GDM1 (cell line): ENCODE measurements at regions not wholly inside any gene's neighbourhood (a gene's known extent, or its start where the extent isn't known, plus 50 kb on each side); places are given as distances from the start of the nearest gene placed in this dataset.

Source experiments
- DNase-seq: peaks from one replicate; lab custom pipeline; 2025; lab: John Stamatoyannopoulos, UW

- no peak for DNase-seq
Observed at GRCh38 chr1:91151702-91152101, 129.9 kb upstream of the ZNF644 start.

- peak; percentile 11 for DNase-seq
Observed at GRCh38 chr1:91148641-91149069, 126.8 kb upstream of the ZNF644 start.

GRCh38 chr1:91141858-91142257 is 120.0 kb upstream of the ZNF644 start:
- no peak for DNase-seq

- no peak for DNase-seq
Observed at GRCh38 chr1:91138959-91139358, 117.1 kb upstream of the ZNF644 start.

GRCh38 chr1:91137173-91137852 is 115.5 kb upstream of the ZNF644 start:
- no peak for DNase-seq

GRCh38 chr1:91135799-91136198 is 114.0 kb upstream of the ZNF644 start:
- DNase-seq: no peak

GRCh38 chr1:91133248-91133647 is 111.4 kb upstream of the ZNF644 start:
- no peak for DNase-seq

- no peak for DNase-seq
Observed at GRCh38 chr1:91130256-91130985, 108.6 kb upstream of the ZNF644 start.

GRCh38 chr1:91129458-91129857 is 107.6 kb upstream of the ZNF644 start:
- DNase-seq: no peak

- no peak for DNase-seq
Observed at GRCh38 chr1:91129017-91129416, 107.2 kb upstream of the ZNF644 start.

GRCh38 chr1:91124989-91125417 is 103.2 kb upstream of the ZNF644 start:
- no peak for DNase-seq

- DNase-seq: no peak
Observed at GRCh38 chr1:91124290-91124985, 102.6 kb upstream of the ZNF644 start.

GRCh38 chr1:91123773-91124172 is 101.9 kb upstream of the ZNF644 start:
- no peak for DNase-seq

GRCh38 chr1:91123319-91123718 is 101.5 kb upstream of the ZNF644 start:
- DNase-seq: no peak

- no peak for DNase-seq
Observed at GRCh38 chr1:91122106-91122717, 100.4 kb upstream of the ZNF644 start.

- DNase-seq: no peak
Observed at GRCh38 chr1:91121366-91121765, 99.5 kb upstream of the ZNF644 start.

GRCh38 chr1:91120936-91121335 is 99.1 kb upstream of the ZNF644 start:
- no peak for DNase-seq

GRCh38 chr1:91120421-91120820 is 98.6 kb upstream of the ZNF644 start:
- DNase-seq: no peak

GRCh38 chr1:91104712-91105111 is 82.9 kb upstream of the ZNF644 start:
- DNase-seq: no peak

- DNase-seq: no peak
Observed at GRCh38 chr1:91101328-91101727, 79.5 kb upstream of the ZNF644 start.

GRCh38 chr1:91099746-91100621 is 78.1 kb upstream of the ZNF644 start:
- DNase-seq: no peak
